AG09319 (cell line): ENCODE measurements at regions not wholly inside any gene's neighbourhood (a gene's known extent, or its start where the extent isn't known, plus 50 kb on each side); places are given as distances from the start of the nearest gene placed in this dataset.
A peak's percentile ranks its signal among the peaks of the same experiment; 100 is the strongest.

ENCODE experiments used
- DNase-seq: peaks from one replicate; pipeline ENCODE4 v3.0.0-alpha.2; 2010; ENCODE audit warnings: low read depth; ENCODE audit errors: extremely low read depth
- TF ChIP-seq, protein P1 (sequence below): IDR thresholded peaks from 2 replicates; pipeline ENCODE4 v1.5.1; 2011; ENCODE audit warnings: low read depth, mild to moderate bottlenecking, inconsistent platforms, low read length, moderate library complexity

DNA sequence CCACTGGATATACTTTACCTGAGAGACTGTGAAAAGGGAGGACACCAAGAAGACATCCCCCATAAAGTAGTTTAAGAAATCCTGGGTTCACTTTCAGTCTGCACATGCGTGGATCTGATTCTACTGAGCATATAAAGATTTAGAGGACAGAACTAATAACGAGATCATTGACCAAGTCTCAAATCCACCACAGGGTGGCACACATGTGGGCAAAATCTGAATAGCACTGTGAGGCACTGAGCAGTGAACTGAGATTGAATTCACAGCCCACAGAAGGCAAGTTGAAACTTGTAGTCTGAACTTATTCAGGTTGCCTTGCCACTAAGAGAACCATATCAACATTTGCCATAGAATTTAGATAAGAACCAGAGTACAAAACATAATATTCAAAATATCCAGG lies 818.6 kb downstream of the GRID1 start:
- TF ChIP-seq, protein P1, sequence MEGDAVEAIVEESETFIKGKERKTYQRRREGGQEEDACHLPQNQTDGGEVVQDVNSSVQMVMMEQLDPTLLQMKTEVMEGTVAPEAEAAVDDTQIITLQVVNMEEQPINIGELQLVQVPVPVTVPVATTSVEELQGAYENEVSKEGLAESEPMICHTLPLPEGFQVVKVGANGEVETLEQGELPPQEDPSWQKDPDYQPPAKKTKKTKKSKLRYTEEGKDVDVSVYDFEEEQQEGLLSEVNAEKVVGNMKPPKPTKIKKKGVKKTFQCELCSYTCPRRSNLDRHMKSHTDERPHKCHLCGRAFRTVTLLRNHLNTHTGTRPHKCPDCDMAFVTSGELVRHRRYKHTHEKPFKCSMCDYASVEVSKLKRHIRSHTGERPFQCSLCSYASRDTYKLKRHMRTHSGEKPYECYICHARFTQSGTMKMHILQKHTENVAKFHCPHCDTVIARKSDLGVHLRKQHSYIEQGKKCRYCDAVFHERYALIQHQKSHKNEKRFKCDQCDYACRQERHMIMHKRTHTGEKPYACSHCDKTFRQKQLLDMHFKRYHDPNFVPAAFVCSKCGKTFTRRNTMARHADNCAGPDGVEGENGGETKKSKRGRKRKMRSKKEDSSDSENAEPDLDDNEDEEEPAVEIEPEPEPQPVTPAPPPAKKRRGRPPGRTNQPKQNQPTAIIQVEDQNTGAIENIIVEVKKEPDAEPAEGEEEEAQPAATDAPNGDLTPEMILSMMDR, result peak; percentile 23
- DNase-seq, result no peak
